Esophagus squamous epithelium (tissue), 5 donors: ENCODE measurements at regions not wholly inside any gene's neighbourhood (a gene's known extent, or its start where the extent isn't known, plus 50 kb on each side); places are given as distances from the start of the nearest gene placed in this dataset.

ENCODE experiments used
- DNase-seq: peaks from one replicate; lab custom pipeline; 2025; lab: John Stamatoyannopoulos, UW
- H3K27ac ChIP-seq, 4 donors: fragments of 200-600 bp; sonication (generic); one replicate each; pipeline ENCODE4 v1.5.1; 2016 to 2019; ENCODE audit warnings: mild to moderate bottlenecking in 1 of 4
- H3K27me3 ChIP-seq, 4 donors: fragments of 200-600 bp; sonication (generic); 1 replicate in 3 of 4; 2 replicates in 1 of 4; pipeline versions ENCODE4 v1.5.1 to v1.6.0; 2017 to 2021; ENCODE audit warnings: antibody characterized with exemption in 1 of 4
- H3K36me3 ChIP-seq, 3 donors: fragments of 200-600 bp; sonication (generic); one replicate each; pipeline ENCODE4 v1.5.1; 2016 to 2019
- H3K4me1 ChIP-seq, 3 donors: fragments of 200-600 bp; sonication (generic); one replicate each; pipeline ENCODE4 v1.5.1; 2017 to 2019
- H3K4me3 ChIP-seq, 4 donors: fragments of 200-600 bp; sonication (generic); 1 replicate in 3 of 4; 2 replicates in 1 of 4; pipeline ENCODE4 v1.5.1; 2016 to 2019; ENCODE audit warnings: mild to moderate bottlenecking in 2 of 4, moderate library complexity in 1 of 4
- H3K9me3 ChIP-seq, 3 donors: fragments of 200-600 bp; sonication (generic); one replicate each; pipeline ENCODE4 v1.5.1; 2016 to 2019
- POLR2A ChIP-seq, 4 donors: fragments of 450-650 bp; IDR thresholded peaks; one replicate each; pipeline ENCODE4 v1.6.1; 2017; ENCODE audit warnings: antibody characterized with exemption in 4 of 4, mild to moderate bottlenecking in 4 of 4, moderate library complexity in 3 of 4
- WGBS, 2 donors: methylation state at CpG; one replicate each; pipeline ENCODE4 v1.1.5; 2018; 5-methylcytosine and 5-hydroxymethylcytosine counted together
- intact Hi-C: fragments of 100-400 bp; cut with DNase I; formaldehyde crosslinking; loops from one replicate; pipeline ENCODE4 v1.15.0; 2022
- TF ChIP-seq, protein P1 (sequence below), 6 experiments: fragments of 450-650 bp in 4 of 6; fragments of 200-600 bp in 2 of 6; sonication (generic) in 2 of 6; IDR thresholded peaks; one replicate each; pipeline ENCODE4 v1.5.1; 2016 to 2019; ENCODE audit warnings: antibody characterized with exemption in 6 of 6, mild to moderate bottlenecking in 4 of 6, moderate library complexity in 4 of 6
- donor health status: DM: yes; HTN: yes; CAD: no.

DNA sequence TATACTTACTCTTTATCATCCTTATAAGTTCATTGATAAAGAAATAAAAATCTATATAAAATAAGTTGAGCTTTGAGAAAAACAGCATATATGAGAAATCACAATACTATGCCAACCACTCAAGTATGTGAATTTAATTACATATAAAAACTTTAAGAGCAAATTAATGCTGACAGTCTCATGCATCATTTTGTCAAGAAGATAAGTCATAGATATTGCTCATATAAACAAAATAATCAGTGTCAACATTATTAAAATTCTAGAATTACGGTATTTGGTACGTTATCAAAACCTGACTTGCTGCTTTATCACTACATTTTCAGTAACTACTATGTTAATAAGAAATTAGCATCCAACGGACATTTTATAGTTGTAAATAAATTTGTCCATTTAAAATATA is 111.2 kb downstream of the FBXO8 start:
- no peak overlapping the region for H3K4me3 ChIP-seq
- no peak overlapping the region for H3K27ac ChIP-seq
- intact Hi-C loops = no loop called here
- DNase-seq = no peak
- no peaks in the 10 kb centered on the region for H3K9me3 ChIP-seq
- no peak for TF ChIP-seq POLR2A (IDR thresholded peaks at IDR 0.05)
- TF ChIP-seq, protein P1, sequence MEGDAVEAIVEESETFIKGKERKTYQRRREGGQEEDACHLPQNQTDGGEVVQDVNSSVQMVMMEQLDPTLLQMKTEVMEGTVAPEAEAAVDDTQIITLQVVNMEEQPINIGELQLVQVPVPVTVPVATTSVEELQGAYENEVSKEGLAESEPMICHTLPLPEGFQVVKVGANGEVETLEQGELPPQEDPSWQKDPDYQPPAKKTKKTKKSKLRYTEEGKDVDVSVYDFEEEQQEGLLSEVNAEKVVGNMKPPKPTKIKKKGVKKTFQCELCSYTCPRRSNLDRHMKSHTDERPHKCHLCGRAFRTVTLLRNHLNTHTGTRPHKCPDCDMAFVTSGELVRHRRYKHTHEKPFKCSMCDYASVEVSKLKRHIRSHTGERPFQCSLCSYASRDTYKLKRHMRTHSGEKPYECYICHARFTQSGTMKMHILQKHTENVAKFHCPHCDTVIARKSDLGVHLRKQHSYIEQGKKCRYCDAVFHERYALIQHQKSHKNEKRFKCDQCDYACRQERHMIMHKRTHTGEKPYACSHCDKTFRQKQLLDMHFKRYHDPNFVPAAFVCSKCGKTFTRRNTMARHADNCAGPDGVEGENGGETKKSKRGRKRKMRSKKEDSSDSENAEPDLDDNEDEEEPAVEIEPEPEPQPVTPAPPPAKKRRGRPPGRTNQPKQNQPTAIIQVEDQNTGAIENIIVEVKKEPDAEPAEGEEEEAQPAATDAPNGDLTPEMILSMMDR (IDR thresholded peaks at IDR 0.05) = no peak
- peaks cover 0 to 9% (median 0%) of the 10 kb centered on the region in 4 donors for H3K27me3 ChIP-seq
- no peaks in the 10 kb centered on the region for H3K4me1 ChIP-seq
- H3K36me3 ChIP-seq = no peaks in the 10 kb centered on the region
- 64 to 67% methylated on average over 3 of the region's 3 CpGs for WGBS, 2 donors

DNA sequence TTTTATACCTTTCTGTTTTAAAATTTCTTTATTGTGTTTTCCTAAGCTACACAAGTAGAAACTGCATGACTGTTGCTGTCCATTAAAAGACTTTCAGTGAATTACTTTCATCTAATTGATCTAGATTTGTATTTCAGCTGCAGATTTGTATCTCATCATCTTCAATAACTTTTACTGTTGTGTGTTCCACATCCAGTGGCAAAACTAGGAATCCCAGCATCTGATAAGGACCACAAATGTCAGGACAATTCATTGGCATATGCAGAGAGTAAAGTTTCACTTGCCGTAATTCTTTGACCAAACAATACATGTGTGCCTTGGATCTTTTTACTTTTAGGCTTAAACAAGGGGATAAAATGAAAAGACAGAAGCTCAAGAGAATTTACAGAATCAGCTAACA is 112.6 kb downstream of the FBXO8 start:
- H3K27me3 ChIP-seq = peaks cover 0 to 5% (median 0%) of the 10 kb centered on the region in 4 donors
- no peaks in the 10 kb centered on the region for H3K4me1 ChIP-seq
- WGBS, 2 donors = 68 to 70% methylated on average over 1 of the region's 1 CpG
- H3K9me3 ChIP-seq = no peaks in the 10 kb centered on the region
- intact Hi-C loops = no loop called here
- H3K4me3 ChIP-seq = no peak overlapping the region
- no peak for DNase-seq
- TF ChIP-seq POLR2A (IDR thresholded peaks at IDR 0.05) = no peak
- TF ChIP-seq, protein P1 (IDR thresholded peaks at IDR 0.05) = no peak
- H3K27ac ChIP-seq = no peak overlapping the region
- no peaks in the 10 kb centered on the region for H3K36me3 ChIP-seq

DNA sequence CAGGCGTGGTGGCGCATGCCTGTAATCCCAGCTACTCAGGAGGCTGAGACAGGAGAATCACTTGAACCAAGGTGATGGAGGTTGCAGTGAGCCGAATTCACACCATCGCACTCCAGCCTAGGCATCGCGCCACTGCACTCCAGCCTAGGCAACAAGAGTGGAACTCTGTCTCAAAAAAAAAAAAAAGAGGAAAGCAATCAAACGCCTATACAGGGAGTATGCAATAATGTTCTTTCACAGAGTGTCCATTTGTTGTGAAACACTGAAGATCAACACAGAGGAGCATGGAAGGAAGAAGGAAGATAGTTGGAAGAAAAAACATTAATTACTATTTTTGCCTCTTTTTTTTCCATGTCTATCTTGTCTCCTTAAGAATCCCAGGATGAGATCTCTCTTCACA is 113.4 kb downstream of the FBXO8 start:
- Histone ChIP-seq H3K4me3 (no peak overlapping the region), H3K4me1 (no peaks in the 10 kb centered on the region), H3K27me3 (peaks cover 0 to 5% (median 0%) of the 10 kb centered on the region in 4 donors), H3K27ac (no peak overlapping the region), H3K36me3 (no peaks in the 10 kb centered on the region), H3K9me3 (no peaks in the 10 kb centered on the region)
- intact Hi-C loops = no loop called here
- DNase-seq = no peak
- TF ChIP-seq, protein P1 (IDR thresholded peaks at IDR 0.05) = no peak
- WGBS, 2 donors = 96% methylated on average over 4 to 7 of the region's 7 CpGs

DNA sequence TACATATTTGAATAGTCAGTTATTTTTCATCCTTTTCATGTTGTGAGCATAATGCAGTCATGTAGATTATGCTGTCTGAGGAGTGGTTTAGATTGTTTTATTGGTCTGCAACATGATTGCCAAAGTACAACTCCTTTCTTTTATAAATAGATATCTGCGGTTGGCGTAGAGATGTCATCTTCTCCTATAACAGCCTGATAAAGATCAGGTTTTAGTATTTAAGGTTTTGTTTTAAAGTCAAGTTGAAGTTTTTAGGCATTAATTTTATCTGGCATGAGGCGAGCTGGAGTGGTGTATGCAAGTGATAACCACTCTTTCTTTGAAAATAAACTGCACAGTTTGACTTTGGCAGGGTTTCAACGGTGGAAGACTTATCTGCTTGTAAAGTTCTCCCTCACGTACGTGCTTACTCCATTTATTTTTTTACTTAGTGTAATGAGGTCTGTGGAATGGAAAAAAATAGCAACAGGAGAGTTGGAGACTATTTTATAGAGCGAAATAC is 126.3 kb downstream of the FBXO8 start:
- TF ChIP-seq, protein P1 (IDR thresholded peaks at IDR 0.05) = no peak
- Histone ChIP-seq H3K27ac (no peak overlapping the region), H3K36me3 (no peaks in the 10 kb centered on the region), H3K4me1 (no peaks in the 10 kb centered on the region), H3K4me3 (no peak overlapping the region), H3K9me3 (no peaks in the 10 kb centered on the region), H3K27me3 (peaks cover 0 to 8% (median 0%) of the 10 kb centered on the region in 4 donors)
- DNase-seq = no peak
- 41 to 58% methylated on average over 7 of the region's 7 CpGs for WGBS, 2 donors
- intact Hi-C loops = no loop called here

DNA sequence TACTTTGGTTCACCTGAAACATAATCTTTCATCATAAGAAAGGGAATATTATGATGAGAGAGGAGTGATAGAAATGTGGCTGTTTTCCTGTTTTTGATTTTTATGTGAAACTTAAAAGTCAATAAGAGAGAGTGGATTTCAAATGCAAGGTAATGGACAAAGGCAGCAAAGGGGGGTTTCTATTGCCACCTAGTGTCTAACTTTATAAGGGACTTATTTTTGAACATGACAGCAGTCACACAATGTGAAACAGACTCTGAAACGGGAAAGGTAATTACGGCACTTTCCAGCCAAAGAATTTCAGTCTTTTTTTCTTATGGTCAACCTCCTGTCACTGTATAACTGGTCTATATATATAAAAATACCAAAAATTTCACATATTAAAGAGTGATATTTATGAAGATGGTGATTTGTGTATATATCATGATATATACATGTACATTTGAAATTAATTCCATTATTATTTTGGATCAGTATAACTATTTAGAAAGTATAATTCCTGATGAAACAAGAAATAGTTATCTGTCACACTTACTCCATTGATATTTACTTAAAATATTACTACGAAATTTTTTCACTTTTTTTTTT is 127.1 kb downstream of the FBXO8 start:
- no peaks in the 10 kb centered on the region for H3K9me3 ChIP-seq
- no peak overlapping the region for H3K27ac ChIP-seq
- intact Hi-C loops = no loop called here
- H3K36me3 ChIP-seq = no peaks in the 10 kb centered on the region
- WGBS, 2 donors = 12 to 18% methylated on average over 3 of the region's 3 CpGs
- no peak overlapping the region for H3K4me3 ChIP-seq
- DNase-seq = no peak
- TF ChIP-seq, protein P1 (IDR thresholded peaks at IDR 0.05) = peak in 4 of 6 experiments; percentile 8 to 45 (median 26)
- no peak for TF ChIP-seq POLR2A (IDR thresholded peaks at IDR 0.05)
- H3K4me1 ChIP-seq = no peaks in the 10 kb centered on the region
- peaks cover 0 to 8% (median 0%) of the 10 kb centered on the region in 4 donors for H3K27me3 ChIP-seq
